ENCODE measurements at regions not wholly inside any gene's neighbourhood (a gene's known extent, or its start where the extent isn't known, plus 50 kb on each side); places are given as distances from the start of the nearest gene placed in this dataset.
A peak's percentile ranks its signal among the peaks of the same experiment; 100 is the strongest.
"Not testable (repeated sequence)": the region's sequence is repeated elsewhere in the genome, so short reads cannot be mapped to it uniquely, and the experiment has no call there.

DNA sequence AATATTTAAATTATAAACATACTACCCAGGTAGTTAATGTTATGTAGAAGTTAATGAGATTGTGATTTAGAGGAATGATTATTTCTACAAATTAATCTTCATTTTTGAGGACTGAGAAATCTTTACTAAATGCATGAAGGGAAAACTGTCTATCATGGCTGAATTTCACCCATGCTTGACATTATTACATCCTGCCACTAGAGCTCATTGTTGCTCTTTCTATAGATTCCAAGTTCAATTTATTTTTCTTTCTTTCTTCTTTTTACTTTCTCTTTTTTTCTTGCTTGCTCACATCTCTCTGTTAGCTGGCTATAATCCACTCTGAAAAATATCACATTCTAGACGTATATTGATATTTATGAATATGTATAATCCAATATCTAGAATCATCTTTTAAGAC is 505.0 kb upstream of the KLHL1 start:
- DNase-seq: peak in 1 of 2 experiments; percentile 18

GRCh38 chr13:70612881-70613280 is 504.6 kb upstream of the KLHL1 start:
- DNase-seq: no peak

- DNase-seq: no peak
These were observed 496.2 kb upstream of the KLHL1 start for GRCh38 chr13:70604448-70604847.

DNA sequence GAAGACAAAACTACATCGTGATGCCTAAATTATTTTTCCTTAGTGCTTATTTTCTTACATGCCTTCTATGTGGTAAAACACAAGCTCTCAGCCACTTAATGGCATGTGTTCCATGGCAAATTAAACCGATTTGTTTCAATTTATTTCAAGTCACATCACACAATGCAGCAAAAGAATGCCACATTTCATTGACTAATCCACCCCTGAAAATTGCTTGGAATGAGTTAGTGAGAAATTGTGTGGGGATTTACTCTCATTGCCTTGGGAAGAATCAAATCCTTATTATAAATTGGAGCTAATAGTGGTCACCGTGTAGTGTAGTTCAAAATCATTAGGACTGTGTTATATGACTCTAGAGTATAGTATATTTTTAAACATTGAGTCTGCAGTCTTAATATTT is 485.5 kb upstream of the KLHL1 start:
- DNase-seq: no peak

GRCh38 chr13:70585109-70585508 is 476.9 kb upstream of the KLHL1 start:
- peak in 1 of 2 experiments; percentile 10 for DNase-seq

- DNase-seq: no peak
These were observed 472.6 kb upstream of the KLHL1 start for GRCh38 chr13:70580825-70581224.

- no peak for DNase-seq
These were observed 471.7 kb upstream of the KLHL1 start for GRCh38 chr13:70579941-70580340.

GRCh38 chr13:70571221-70571620 is 463.0 kb upstream of the KLHL1 start:
- DNase-seq: no peak

DNA sequence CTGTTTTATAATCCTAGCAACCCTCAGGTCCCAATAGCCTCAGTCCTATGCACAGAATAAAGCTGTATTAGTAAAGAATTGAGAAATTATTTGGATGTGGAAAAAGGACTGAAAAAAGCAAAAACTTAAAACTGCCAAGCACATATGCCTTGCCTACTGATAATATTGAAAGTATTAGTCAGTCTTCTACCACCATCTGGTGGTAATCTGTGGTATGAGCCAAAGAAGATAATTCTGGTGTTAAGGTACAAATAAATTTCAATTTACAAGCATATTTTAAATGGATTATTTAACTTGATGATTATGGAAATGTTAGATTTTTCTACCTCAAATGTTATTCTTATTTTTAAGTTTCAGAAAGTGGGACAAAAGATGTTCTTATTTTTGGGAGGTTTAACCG is 460.3 kb upstream of the KLHL1 start:
- peak; percentile 41 to 46 for DNase-seq

DNA sequence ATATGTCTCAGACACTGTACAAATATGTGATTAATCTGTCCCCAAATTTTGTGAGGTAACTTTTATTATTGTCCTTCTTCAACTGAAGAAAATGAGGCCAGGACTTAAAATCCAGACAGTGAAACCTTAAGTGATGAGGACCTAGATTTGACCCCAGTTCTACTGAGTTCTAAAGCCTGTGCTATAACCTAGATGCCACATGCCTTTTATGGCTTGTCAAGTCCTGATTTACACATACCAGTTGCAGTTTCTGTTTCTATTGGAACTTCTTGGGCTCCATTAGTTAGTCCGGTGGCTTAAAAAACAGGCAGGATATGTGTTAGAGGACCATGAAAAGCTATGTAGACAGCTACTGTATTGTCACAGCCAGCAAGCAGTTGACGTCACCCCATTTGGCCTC is 436.5 kb upstream of the KLHL1 start:
- no peak for DNase-seq

DNA sequence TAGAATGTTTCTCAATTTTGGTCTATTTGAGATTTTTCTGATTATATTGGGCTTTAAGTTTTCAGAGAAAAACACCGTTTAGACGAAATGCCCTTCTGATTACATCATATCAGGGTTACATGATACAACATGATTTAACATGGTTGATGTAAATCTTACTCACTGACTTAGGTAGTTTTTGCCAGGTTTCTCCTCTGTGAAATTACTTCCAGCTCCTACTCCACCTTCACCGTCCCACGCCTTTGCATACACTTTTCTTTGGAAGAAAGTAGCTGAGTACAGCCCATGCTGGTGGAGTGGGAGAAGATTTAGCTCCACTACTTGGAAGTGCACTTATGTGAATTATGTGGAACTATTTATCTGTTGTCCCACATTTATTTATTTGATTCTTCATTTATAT is 433.2 kb upstream of the KLHL1 start:
- DNase-seq: no peak

- no peak for DNase-seq
These were observed 426.2 kb upstream of the KLHL1 start for GRCh38 chr13:70534466-70534865.

DNA sequence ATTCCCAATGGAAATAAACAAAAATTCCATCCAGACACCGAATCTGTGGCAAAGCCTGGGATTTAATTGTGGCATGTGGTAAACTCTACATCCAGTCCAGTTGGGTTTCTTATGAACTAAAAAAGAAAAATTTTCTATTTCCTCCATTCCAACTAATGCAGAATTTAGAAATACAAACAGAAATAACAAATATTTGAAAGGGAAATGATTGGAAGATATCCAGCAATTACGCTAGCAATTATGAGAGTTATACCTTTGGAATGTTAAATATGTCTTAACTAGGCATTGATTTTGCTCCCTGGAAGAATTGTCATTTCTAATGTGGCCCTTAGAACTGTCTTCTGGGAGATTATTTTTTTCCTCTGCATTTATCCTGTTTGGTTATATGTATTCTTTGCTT is 421.4 kb upstream of the KLHL1 start:
- DNase-seq: no peak

- no peak for DNase-seq
These were observed 419.3 kb upstream of the KLHL1 start for GRCh38 chr13:70527599-70527998.

- DNase-seq: no peak
These were observed 415.4 kb upstream of the KLHL1 start for GRCh38 chr13:70523622-70524021.

GRCh38 chr13:70520275-70521036 is 412.2 kb upstream of the KLHL1 start:
- no peak for DNase-seq

GRCh38 chr13:70518081-70518480 is 409.8 kb upstream of the KLHL1 start:
- DNase-seq: no peak

DNA sequence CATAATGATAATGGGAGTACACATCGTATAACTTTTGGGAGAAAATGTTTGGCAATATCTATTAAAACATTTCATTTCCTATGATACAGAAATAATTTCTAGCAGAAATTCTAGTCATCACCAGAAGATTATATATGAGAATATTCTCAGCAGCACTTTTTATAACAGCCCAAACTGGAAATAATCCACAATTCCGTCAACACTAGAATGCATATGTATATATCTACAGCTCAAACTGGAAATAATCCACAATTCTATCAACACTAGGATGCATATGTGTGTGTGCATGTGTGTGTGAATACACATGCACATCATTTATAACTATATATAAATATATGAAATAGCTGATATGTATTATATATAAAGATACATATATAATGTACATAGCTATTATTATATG is 408.0 kb upstream of the KLHL1 start:
- DNase-seq: no peak

DNA sequence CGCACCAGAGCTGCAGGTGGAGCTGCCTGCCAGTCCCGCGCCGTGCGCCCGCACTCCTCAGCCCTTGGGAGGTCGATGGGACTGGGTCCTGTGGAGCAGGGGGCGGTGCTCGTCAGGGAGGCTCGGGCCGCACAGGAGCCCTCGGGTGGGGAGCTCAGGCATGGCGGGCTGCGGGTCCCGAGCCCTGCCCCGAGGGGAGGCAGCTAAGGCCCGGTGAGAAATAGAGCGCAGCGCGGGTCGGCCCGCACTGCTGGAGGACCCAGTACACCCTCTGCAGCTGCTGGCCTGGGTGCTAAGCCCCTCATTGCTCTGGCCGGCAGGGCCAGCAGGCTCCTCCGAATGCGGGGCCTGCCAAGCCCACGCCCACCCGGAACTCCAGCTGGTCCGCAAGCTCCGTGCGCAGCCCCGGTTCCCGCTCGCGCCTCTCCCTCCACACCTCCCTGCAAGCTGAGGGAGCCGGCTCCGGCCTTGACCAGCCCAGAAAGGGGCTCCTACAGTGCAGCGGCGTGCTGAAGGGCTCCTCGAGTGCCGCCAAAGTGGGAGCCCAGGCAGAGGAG is 403.7 kb upstream of the KLHL1 start:
- DNase-seq: not testable (repeated sequence)

DNA sequence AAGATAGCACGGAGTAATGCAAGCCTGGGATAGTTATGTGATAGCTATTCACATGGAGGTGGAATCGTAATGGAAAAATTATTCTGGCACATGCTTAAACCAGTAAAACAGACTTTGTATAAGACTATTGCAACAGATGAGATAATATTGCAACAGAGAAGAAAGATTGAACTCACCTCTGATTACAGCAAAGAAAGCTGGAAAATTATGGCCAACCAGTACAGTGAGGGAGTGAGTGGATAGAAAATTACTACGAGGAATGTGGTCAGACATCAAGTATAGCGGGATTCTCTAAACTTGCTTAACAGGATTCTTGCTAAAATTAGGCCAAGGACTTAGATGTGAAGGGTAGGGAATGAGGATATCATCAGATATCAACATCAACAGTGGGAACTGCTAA is 397.6 kb upstream of the KLHL1 start:
- no peak for DNase-seq

DNA sequence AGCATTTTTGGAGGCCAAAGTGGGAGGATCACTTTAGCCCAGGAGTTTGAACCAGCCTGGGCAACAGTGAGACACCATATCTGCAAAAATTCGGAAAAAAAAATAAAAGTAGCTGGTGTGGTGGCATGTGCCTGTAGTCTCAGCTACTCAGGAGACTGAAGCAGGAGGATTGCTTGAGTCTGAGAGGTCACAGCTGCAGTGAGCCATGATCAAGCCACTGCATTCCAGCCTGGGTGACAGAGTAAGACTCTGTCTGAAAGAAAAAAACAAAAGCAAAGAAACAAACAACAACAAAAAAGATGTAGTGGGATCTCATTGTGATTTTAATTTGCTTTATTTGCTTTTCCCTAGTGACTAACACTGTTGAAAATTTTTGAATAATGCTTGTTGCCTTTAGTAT is 394.7 kb upstream of the KLHL1 start:
- no peak for DNase-seq

GRCh38 chr13:70490320-70490935 is 382.2 kb upstream of the KLHL1 start:
- no peak for DNase-seq

DNA sequence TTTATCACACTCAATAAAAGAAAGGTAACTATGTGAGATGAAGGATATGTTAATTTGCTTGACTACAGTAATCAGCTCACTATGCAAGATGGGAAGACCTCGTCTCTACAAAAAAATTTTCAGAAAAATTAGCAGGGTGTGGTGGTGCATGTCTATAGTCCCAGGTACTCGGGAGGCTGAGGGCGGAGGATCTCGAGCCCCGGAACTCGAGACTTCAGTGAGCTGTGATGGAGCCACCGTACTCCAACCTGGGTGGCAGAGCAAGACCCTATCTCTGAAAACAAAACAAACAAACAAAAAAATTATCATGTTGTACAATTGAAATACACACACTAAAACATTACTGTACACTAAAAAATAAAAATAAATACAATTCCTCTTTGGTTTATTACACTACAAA is 376.7 kb upstream of the KLHL1 start:
- DNase-seq: no peak

- DNase-seq: no peak
These were observed 375.5 kb upstream of the KLHL1 start for GRCh38 chr13:70483599-70484276.
